ENCODE measurements at regions not wholly inside any gene's neighbourhood (a gene's known extent, or its start where the extent isn't known, plus 50 kb on each side); places are given as distances from the start of the nearest gene placed in this dataset.

DNA sequence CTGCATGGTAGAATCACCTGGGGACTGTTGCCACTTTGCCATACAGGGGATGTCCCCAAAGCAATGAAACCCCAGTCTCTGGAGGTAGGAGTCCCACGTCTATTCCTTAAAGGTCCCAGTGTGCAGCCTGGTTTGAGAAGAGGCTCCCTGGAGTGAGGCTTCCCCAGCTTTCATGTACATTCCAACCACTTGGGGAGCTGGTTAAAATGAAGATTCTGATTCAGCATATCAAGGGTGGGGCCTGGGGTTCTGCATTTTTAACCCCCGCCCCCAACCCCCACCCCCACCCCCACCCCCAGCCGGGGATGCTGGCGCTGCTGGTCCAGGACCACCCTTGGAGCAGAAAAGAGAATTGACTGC, 241.2 kb downstream of the FOXL1 start:
- no peaks in the 10 kb centered on the region for H3K4me1 ChIP-seq (ENCODE audit: insufficient read depth, low read length, poor library complexity, severe bottlenecking)
- intact Hi-C loops (cut with micrococcal nuclease; ENCODE audit: unreplicated experiment), result no loop called here
- no peaks in the 10 kb centered on the region for H3K9me3 ChIP-seq (ENCODE audit: low read depth, low read length, poor library complexity, severe bottlenecking)
- TF ChIP-seq, protein P1, sequence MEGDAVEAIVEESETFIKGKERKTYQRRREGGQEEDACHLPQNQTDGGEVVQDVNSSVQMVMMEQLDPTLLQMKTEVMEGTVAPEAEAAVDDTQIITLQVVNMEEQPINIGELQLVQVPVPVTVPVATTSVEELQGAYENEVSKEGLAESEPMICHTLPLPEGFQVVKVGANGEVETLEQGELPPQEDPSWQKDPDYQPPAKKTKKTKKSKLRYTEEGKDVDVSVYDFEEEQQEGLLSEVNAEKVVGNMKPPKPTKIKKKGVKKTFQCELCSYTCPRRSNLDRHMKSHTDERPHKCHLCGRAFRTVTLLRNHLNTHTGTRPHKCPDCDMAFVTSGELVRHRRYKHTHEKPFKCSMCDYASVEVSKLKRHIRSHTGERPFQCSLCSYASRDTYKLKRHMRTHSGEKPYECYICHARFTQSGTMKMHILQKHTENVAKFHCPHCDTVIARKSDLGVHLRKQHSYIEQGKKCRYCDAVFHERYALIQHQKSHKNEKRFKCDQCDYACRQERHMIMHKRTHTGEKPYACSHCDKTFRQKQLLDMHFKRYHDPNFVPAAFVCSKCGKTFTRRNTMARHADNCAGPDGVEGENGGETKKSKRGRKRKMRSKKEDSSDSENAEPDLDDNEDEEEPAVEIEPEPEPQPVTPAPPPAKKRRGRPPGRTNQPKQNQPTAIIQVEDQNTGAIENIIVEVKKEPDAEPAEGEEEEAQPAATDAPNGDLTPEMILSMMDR (conservative IDR thresholded peaks at IDR 0.05; ENCODE audit: low read depth, low read length), result no peak
- no peak for TF ChIP-seq EZH2 (IDR thresholded peaks at IDR 0.05; ENCODE audit: borderline replicate concordance, low read depth, low read length, poor library complexity, severe bottlenecking)
- BruUV-seq (replicated peaks), result no TSS peak
- POLR2A ChIA-PET (ENCODE audit: low non-redundant PET), result no interaction called here
- no peak overlapping the region for H3K27ac ChIP-seq (ENCODE audit: low read depth, low read length, poor library complexity, severe bottlenecking)
- CTCF ChIA-PET, result no interaction called here
- no peak for DNase-seq (ENCODE audit: low spot score)
- H3K27me3 ChIP-seq (replicated peaks; ENCODE audit: insufficient read depth, low read depth, low read length, poor library complexity), result peaks cover 56% of the 10 kb centered on the region
- no peaks in the 10 kb centered on the region for H3K36me3 ChIP-seq (ENCODE audit: insufficient read depth, low read length, poor library complexity, severe bottlenecking)
- no peak overlapping the region for H3K4me3 ChIP-seq (ENCODE audit: low read depth, low read length, poor library complexity, severe bottlenecking)

DNA sequence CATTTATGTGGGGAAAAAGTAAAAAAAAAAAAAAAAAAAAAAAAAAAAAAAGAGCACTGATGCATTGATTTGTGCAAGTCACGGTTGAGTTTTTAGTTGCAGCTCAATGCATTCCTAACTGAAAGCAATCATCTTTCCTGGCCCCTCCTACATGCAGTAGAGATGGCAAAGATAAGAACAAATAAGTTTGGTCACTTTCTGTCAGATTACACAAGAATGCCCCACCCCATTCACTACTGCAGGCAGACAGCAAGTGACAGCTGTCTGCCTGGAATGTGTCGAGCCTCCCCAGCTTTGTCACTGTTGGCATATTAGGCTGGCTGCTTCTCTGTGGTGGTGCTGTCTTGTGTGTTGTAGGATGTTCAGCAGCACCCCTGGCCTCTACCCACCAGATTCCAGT, 243.5 kb downstream of the FOXL1 start:
- no TSS peak for BruUV-seq (replicated peaks)
- ChIA-PET CTCF (no interaction called here), POLR2A (ENCODE audit: low non-redundant PET) (no interaction called here)
- Histone ChIP-seq H3K27ac (ENCODE audit: low read depth, low read length, poor library complexity, severe bottlenecking) (no peak overlapping the region), H3K4me1 (ENCODE audit: insufficient read depth, low read length, poor library complexity, severe bottlenecking) (no peaks in the 10 kb centered on the region), H3K4me3 (ENCODE audit: low read depth, low read length, poor library complexity, severe bottlenecking) (no peak overlapping the region), H3K9me3 (ENCODE audit: low read depth, low read length, poor library complexity, severe bottlenecking) (no peaks in the 10 kb centered on the region), H3K27me3 (replicated peaks; ENCODE audit: insufficient read depth, low read depth, low read length, poor library complexity) (peaks cover 56% of the 10 kb centered on the region), H3K36me3 (ENCODE audit: insufficient read depth, low read length, poor library complexity, severe bottlenecking) (no peaks in the 10 kb centered on the region)
- no peak for TF ChIP-seq EZH2 (IDR thresholded peaks at IDR 0.05; ENCODE audit: borderline replicate concordance, low read depth, low read length, poor library complexity, severe bottlenecking)
- TF ChIP-seq, protein P1 (conservative IDR thresholded peaks at IDR 0.05; ENCODE audit: low read depth, low read length), result no peak
- intact Hi-C loops (cut with micrococcal nuclease; ENCODE audit: unreplicated experiment), result no loop called here
- no peak for DNase-seq (ENCODE audit: low spot score)

DNA sequence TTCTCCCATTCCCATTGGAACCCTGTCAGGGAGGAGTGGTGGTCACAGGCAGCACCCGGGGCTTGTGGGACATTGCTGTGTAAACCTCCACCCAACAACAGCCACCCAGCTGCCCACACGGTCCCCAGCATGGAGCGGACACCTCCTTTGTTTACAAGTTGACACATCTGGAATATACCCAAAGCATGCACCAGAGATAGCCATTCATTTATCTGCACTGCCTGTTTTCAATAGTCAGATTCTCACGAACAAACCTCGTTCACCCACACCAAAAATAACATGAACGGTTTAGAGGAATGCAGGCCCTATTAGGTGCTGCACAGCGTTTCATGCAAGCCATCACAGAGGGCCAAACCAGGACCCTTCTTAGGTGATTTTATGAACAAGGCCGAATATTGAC, 244.8 kb downstream of the FOXL1 start:
- Histone ChIP-seq H3K4me1 (ENCODE audit: insufficient read depth, low read length, poor library complexity, severe bottlenecking) (no peaks in the 10 kb centered on the region), H3K36me3 (ENCODE audit: insufficient read depth, low read length, poor library complexity, severe bottlenecking) (no peaks in the 10 kb centered on the region), H3K27me3 (replicated peaks; ENCODE audit: insufficient read depth, low read depth, low read length, poor library complexity) (peaks cover 56% of the 10 kb centered on the region), H3K4me3 (ENCODE audit: low read depth, low read length, poor library complexity, severe bottlenecking) (no peak overlapping the region), H3K27ac (ENCODE audit: low read depth, low read length, poor library complexity, severe bottlenecking) (no peak overlapping the region), H3K9me3 (ENCODE audit: low read depth, low read length, poor library complexity, severe bottlenecking) (no peaks in the 10 kb centered on the region)
- intact Hi-C loops (cut with micrococcal nuclease; ENCODE audit: unreplicated experiment), result no loop called here
- no TSS peak for BruUV-seq (replicated peaks)
- ChIA-PET CTCF (no interaction called here), POLR2A (ENCODE audit: low non-redundant PET) (no interaction called here)
- TF ChIP-seq, protein P1 (conservative IDR thresholded peaks at IDR 0.05; ENCODE audit: low read depth, low read length), result no peak
- no peak for TF ChIP-seq EZH2 (IDR thresholded peaks at IDR 0.05; ENCODE audit: borderline replicate concordance, low read depth, low read length, poor library complexity, severe bottlenecking)
- no peak for DNase-seq (ENCODE audit: low spot score)
